ENCODE measurements at regions not wholly inside any gene's neighbourhood (a gene's known extent, or its start where the extent isn't known, plus 50 kb on each side); places are given as distances from the start of the nearest gene placed in this dataset.

DNA sequence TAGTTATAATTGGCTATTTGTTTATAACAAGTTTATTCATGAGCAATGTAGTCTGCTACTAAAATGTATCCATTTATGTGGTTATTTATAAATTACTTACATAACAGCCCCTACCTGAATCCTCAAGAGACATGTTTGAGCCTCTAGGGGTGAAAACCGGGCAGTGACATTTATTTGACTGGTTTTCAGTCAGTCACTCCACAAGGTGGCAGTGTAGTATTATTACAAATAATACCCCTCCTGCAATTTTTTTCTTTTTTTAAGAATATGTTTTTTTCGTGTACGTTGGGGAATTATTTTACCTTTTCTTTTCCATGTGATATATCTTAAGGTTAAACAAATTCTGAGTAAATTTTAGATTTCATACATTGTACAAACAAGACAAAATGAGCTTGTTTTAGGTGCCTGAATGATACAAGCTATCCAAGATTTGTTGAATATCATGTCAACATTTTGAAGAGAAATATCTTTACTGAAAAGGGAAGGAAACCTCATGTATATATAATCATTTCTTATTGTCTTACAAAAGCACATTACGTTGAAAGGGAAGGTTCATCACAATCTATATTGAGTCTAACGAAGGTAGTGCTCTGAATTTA, 598.7 kb upstream of the TECRL start:
- TF ChIP-seq POLR2AphosphoS5 (IDR thresholded peaks at IDR 0.05; ENCODE audit: low read depth, low read length), result no peak
- no peak for TF ChIP-seq POU5F1 (IDR thresholded peaks at IDR 0.05; ENCODE audit: low read depth, low read length)
- no peak for TF ChIP-seq JUN (IDR thresholded peaks at IDR 0.05; ENCODE audit: low read depth, low read length)
- no peak for TF ChIP-seq SRF (IDR thresholded peaks at IDR 0.05; ENCODE audit: low read depth, low read length)
- TF ChIP-seq ZNF274 (IDR thresholded peaks at IDR 0.05; ENCODE audit: borderline replicate concordance, extremely low read depth, low read length), result no peak
- no peak for TF ChIP-seq EZH2 (IDR thresholded peaks at IDR 0.05; ENCODE audit: low read depth, low read length, severe bottlenecking)
- no peak for TF ChIP-seq BCL11A (IDR thresholded peaks at IDR 0.05; ENCODE audit: low read depth in 2 of 2, low read length in 2 of 2)
- no peak for TF ChIP-seq SIN3A (conservative IDR thresholded peaks at IDR 0.05 in 1 of 2, IDR thresholded peaks at IDR 0.05 in 1 of 2; ENCODE audit: low read depth in 1 of 2, low read length in 2 of 2)
- no peak for TF ChIP-seq SP2 (IDR thresholded peaks at IDR 0.05; ENCODE audit: low read length)
- no peak for TF ChIP-seq SP4 (IDR thresholded peaks at IDR 0.05; ENCODE audit: low read length)
- TF ChIP-seq CBX5 (IDR thresholded peaks at IDR 0.05; ENCODE audit: low read depth, low read length), result no peak
